GM10266 (cell line): ENCODE measurements at regions not wholly inside any gene's neighbourhood (a gene's known extent, or its start where the extent isn't known, plus 50 kb on each side); places are given as distances from the start of the nearest gene placed in this dataset.

Experiments used
- DNase-seq: peaks from one replicate; pipeline ENCODE4 v3.0.0; 2012; ENCODE audit errors: extremely low spot score
- CTCF ChIP-seq: IDR thresholded peaks from 2 replicates; pipeline ENCODE4 v1.5.1; 2012; ENCODE audit warnings: mild to moderate bottlenecking, low read depth; ENCODE audit not compliant: control insufficient read depth, insufficient read depth; ENCODE audit errors: missing control alignments

GRCh38 chr20:23148731-23149570, 62.8 kb upstream of the CD93 start:
- no peak for DNase-seq
- no peak for TF ChIP-seq CTCF

- peak; percentile 24 for DNase-seq
- no peak for TF ChIP-seq CTCF
Measured at GRCh38 chr20:23147964-23148730, 62.0 kb upstream of the CD93 start.

DNA sequence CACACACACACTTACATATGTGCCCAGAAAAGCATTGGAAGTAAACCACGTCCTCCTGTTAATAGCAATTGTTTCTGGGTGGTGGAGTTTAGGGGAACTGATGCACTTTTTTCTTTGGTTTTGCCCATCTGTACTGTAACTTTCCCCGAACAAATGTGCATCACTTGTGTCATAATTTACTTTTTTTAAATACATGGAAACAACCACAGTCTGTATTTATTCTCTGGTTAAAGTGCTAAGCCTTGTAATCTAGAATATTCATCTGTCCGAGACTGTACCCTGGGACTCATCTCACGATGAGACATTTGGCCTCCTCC, 61.5 kb upstream of the CD93 start:
- TF ChIP-seq CTCF = no peak
- no peak for DNase-seq

DNA sequence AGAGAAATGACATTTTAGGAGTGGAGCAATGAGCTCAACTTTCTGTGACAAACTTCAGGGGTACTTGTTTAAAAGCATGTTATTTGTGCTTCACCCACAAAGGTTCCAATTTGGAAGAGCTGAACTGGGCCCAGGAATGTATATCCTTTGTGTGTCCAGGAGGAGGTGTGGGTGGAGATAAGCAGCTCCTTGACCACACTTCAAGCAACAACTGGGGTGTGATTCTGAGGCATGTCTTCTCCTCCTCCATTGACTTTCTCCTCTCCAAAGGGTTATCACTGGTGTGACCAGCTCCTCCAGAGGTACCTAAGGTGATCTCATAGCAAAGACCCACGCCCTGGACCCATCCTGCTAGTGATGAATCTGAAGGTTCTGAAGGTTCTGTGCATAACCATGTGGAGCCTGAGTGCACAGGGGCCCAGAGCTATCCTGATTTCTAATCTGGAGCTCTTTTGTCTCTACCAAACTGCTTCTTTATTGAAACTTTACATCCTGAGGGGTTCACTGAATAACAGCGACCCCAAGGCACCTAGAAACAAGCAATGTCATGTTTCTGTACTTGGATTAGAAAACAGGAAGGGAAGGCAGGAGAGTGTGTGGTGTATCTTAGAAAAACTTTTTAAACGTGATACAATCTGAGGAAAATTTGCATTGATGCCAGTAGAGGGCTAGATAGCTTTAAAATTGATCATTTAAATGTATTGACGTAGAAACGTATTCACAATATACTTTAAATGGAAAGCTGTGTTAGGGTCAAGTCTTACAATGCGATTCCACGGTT, 60.9 kb upstream of the CD93 start:
- no peak for TF ChIP-seq CTCF

DNA sequence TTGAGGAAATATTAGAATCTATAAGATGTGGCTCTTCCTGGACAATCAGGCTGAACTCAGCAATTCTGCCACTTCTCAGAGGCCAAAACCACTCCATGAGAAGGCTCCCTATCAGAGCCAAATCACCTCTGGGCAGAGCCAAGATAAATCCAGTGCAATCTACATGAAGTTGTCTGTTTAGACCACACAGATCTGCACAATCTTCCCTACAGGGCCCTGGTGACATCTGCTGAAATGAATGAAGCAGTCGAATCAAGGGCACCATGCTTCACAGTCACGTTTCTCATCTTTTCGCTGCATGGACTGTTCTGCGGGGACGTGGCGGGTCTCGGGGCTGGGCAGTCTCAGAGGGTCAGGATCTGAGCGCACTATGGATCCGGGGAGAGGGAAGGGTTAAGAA, 60.1 kb upstream of the CD93 start:
- no peak for DNase-seq
- TF ChIP-seq CTCF = no peak

More for the DNA sequence above, 60.9 kb upstream of the CD93 start:
- no peak for DNase-seq

GRCh38 chr20:23145281-23145700, 59.2 kb upstream of the CD93 start:
- no peak for TF ChIP-seq CTCF
- DNase-seq = no peak
